ENCODE measurements at regions not wholly inside any gene's neighbourhood (a gene's known extent, or its start where the extent isn't known, plus 50 kb on each side); places are given as distances from the start of the nearest gene placed in this dataset.

- TF ChIP-seq POLR2A (IDR thresholded peaks at IDR 0.05; ENCODE audit: extremely low read depth, insufficient read length), result no peak
- TF ChIP-seq, protein P1, sequence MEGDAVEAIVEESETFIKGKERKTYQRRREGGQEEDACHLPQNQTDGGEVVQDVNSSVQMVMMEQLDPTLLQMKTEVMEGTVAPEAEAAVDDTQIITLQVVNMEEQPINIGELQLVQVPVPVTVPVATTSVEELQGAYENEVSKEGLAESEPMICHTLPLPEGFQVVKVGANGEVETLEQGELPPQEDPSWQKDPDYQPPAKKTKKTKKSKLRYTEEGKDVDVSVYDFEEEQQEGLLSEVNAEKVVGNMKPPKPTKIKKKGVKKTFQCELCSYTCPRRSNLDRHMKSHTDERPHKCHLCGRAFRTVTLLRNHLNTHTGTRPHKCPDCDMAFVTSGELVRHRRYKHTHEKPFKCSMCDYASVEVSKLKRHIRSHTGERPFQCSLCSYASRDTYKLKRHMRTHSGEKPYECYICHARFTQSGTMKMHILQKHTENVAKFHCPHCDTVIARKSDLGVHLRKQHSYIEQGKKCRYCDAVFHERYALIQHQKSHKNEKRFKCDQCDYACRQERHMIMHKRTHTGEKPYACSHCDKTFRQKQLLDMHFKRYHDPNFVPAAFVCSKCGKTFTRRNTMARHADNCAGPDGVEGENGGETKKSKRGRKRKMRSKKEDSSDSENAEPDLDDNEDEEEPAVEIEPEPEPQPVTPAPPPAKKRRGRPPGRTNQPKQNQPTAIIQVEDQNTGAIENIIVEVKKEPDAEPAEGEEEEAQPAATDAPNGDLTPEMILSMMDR (IDR thresholded peaks at IDR 0.05; ENCODE audit: low read depth, low read length), result no peak
- TF ChIP-seq, protein P2, sequence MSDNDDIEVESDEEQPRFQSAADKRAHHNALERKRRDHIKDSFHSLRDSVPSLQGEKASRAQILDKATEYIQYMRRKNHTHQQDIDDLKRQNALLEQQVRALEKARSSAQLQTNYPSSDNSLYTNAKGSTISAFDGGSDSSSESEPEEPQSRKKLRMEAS (IDR thresholded peaks at IDR 0.05; ENCODE audit: low read depth, low read length), result no peak
- TF ChIP-seq MYC (IDR thresholded peaks at IDR 0.05; ENCODE audit: low read depth, low read length), result no peak
These were observed 61.4 kb upstream of the SYT13 start for GRCh38 chr11:45347348-45348082.
